SK-N-SH treated with all-trans-retinoic acid at 6 μM for 48 hours (cell line): ENCODE measurements at regions not wholly inside any gene's neighbourhood (a gene's known extent, or its start where the extent isn't known, plus 50 kb on each side); places are given as distances from the start of the nearest gene placed in this dataset.

Experiments used
- ATAC-seq: fragments of 200-7000 bp; cut with Tn5 transposase; 3 replicates; pipeline ENCODE4 v1.9.1; 2020; ENCODE audit warnings: mild to moderate bottlenecking, moderate library complexity
- ARNTL ChIP-seq: fragments of 450-650 bp; formaldehyde crosslinking; IDR thresholded peaks from 2 replicates; pipeline ENCODE4 v1.5.0; 2020; ENCODE audit warnings: low read depth, mild to moderate bottlenecking, moderate library complexity, borderline replicate concordance
- BACH2 ChIP-seq: fragments of 250-450 bp; sonication (Bioruptor Pico); IDR thresholded peaks from 2 replicates; pipeline ENCODE4 v1.9.0; 2021; ENCODE audit warnings: mild to moderate bottlenecking, borderline replicate concordance
- CREB5 ChIP-seq: fragments of 250-450 bp; sonication (Bioruptor Pico); IDR thresholded peaks from 2 replicates; pipeline ENCODE4 v1.5.1; 2020; ENCODE audit warnings: low read depth, mild to moderate bottlenecking, moderate library complexity
- CSDC2 ChIP-seq: fragments of 250-450 bp; sonication (Bioruptor Pico); IDR thresholded peaks from 2 replicates; pipeline ENCODE4 v1.5.0; 2020; ENCODE audit warnings: mild to moderate bottlenecking, moderate library complexity
- CSRNP3 ChIP-seq: fragments of 250-450 bp; sonication (Bioruptor Pico); IDR thresholded peaks from 2 replicates; pipeline ENCODE4 v1.5.1; 2021; ENCODE audit warnings: mild to moderate bottlenecking, moderate library complexity
- ESRRG ChIP-seq: fragments of 250-450 bp; sonication (Bioruptor Pico); IDR thresholded peaks from 2 replicates; pipeline ENCODE4 v1.6.1; 2021; ENCODE audit warnings: mild to moderate bottlenecking
- GLIS3 ChIP-seq: fragments of 250-450 bp; sonication (Bioruptor Pico); IDR thresholded peaks from 2 replicates; pipeline ENCODE4 v1.5.0; 2020; ENCODE audit warnings: mild to moderate bottlenecking, moderate library complexity
- ISL1 ChIP-seq: fragments of 250-450 bp; sonication (Bioruptor Pico); IDR thresholded peaks from 2 replicates; pipeline ENCODE4 v2.1.2; 2022; ENCODE audit warnings: mild to moderate bottlenecking, moderate library complexity
- OSR1 ChIP-seq: fragments of 250-450 bp; sonication (Bioruptor Pico); IDR thresholded peaks from 2 replicates; pipeline ENCODE4 v1.8.0; 2022; ENCODE audit warnings: moderate library complexity, mild to moderate bottlenecking, inconsistent platforms
- POU6F1 ChIP-seq: fragments of 250-450 bp; sonication (Bioruptor Pico); IDR thresholded peaks from 2 replicates; pipeline ENCODE4 v1.8.0; 2021; ENCODE audit warnings: low read depth, mild to moderate bottlenecking, moderate library complexity, borderline replicate concordance
- RARB ChIP-seq: fragments of 250-450 bp; sonication (Bioruptor Pico); IDR thresholded peaks from 2 replicates; pipeline ENCODE4 v1.8.0; 2021; ENCODE audit warnings: mild to moderate bottlenecking, moderate library complexity
- SNAI2 ChIP-seq: fragments of 250-450 bp; sonication (Bioruptor Pico); IDR thresholded peaks from 2 replicates; pipeline ENCODE4 v1.5.0; 2020; ENCODE audit warnings: mild to moderate bottlenecking, moderate library complexity
- TCF4 ChIP-seq: fragments of 250-450 bp; sonication (Bioruptor Pico); IDR thresholded peaks from 2 replicates; pipeline ENCODE4 v1.8.0; 2021; ENCODE audit warnings: mild to moderate bottlenecking, moderate library complexity, borderline replicate concordance
- TOX ChIP-seq: fragments of 250-450 bp; sonication (Bioruptor Pico); IDR thresholded peaks from 2 replicates; pipeline ENCODE4 v1.8.0; 2021; ENCODE audit warnings: mild to moderate bottlenecking, moderate library complexity, borderline replicate concordance
- ZC3H10 ChIP-seq: fragments of 250-450 bp; sonication (Bioruptor Pico); IDR thresholded peaks from 2 replicates; pipeline ENCODE4 v1.5.1; 2021; ENCODE audit warnings: mild to moderate bottlenecking, moderate library complexity
- ZFP3 ChIP-seq: fragments of 250-450 bp; sonication (Bioruptor Pico); IDR thresholded peaks from 2 replicates; pipeline ENCODE4 v1.5.0; 2020; ENCODE audit warnings: mild to moderate bottlenecking, moderate library complexity
- ZFP30 ChIP-seq: fragments of 450-650 bp; formaldehyde crosslinking; IDR thresholded peaks from 2 replicates; pipeline ENCODE4 v1.5.0; 2022; ENCODE audit warnings: mild to moderate bottlenecking, moderate library complexity
- ZNF565 ChIP-seq: fragments of 450-650 bp; formaldehyde crosslinking; conservative IDR thresholded peaks from 2 replicates; pipeline ENCODE4 v1.5.0; 2020; ENCODE audit warnings: low read depth, mild to moderate bottlenecking, moderate library complexity
- ZNF70 ChIP-seq: fragments of 450-650 bp; formaldehyde crosslinking; IDR thresholded peaks from 2 replicates; pipeline ENCODE4 v1.5.0; 2020; ENCODE audit warnings: mild to moderate bottlenecking, moderate library complexity
- ZNF8 ChIP-seq: fragments of 450-650 bp; formaldehyde crosslinking; IDR thresholded peaks from 2 replicates; pipeline ENCODE4 v1.5.0; 2020; ENCODE audit warnings: mild to moderate bottlenecking, moderate library complexity
- TF ChIP-seq, protein P1 (sequence below): fragments of 250-450 bp; sonication (Bioruptor Pico); IDR thresholded peaks from 2 replicates; pipeline ENCODE4 v1.5.0; 2020; ENCODE audit warnings: mild to moderate bottlenecking, moderate library complexity
- TF ChIP-seq, protein P2 (sequence below): fragments of 250-450 bp; sonication (Bioruptor Pico); IDR thresholded peaks from 2 replicates; pipeline ENCODE4 v1.8.0; 2020; ENCODE audit warnings: mild to moderate bottlenecking, moderate library complexity, borderline replicate concordance

DNA sequence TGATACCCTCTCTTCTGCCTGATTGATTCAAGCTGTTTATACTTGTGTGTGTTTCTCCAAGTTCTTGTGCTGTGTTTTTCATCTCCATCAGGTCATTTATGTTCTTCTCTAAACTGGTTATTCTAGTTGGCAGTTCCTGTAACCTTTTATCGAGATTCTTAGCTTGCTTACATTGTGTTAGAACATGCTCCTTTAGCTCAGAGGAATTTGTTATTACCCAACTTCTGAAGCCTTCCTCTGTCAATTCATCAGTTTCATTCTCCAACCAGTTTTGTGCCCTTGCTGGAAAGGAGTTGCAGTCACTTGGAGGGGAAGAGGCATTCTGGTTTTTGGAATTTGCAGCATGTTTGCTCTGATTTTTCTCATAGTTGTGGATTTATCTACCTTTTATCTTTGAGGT lies 126.2 kb upstream of the FTMT start:
- no peak for ATAC-seq
- TF ChIP-seq SNAI2 (CRISPR knock-in tag) (no peak), OSR1 (no peak), CREB5 (CRISPR knock-in tag) (no peak), RARB (CRISPR knock-in tag) (no peak), POU6F1 (CRISPR knock-in tag) (no peak), ESRRG (CRISPR knock-in tag) (no peak), ZNF8 (no peak), ZNF70 (CRISPR knock-in tag) (no peak), CSDC2 (no peak), ZFP30 (CRISPR knock-in tag) (no peak), ZFP3 (CRISPR knock-in tag) (no peak), GLIS3 (CRISPR knock-in tag) (no peak), ISL1 (CRISPR knock-in tag) (no peak), ARNTL (CRISPR knock-in tag) (no peak), TOX (CRISPR knock-in tag) (no peak), ZC3H10 (CRISPR knock-in tag) (no peak)
- TF ChIP-seq, protein P1, sequence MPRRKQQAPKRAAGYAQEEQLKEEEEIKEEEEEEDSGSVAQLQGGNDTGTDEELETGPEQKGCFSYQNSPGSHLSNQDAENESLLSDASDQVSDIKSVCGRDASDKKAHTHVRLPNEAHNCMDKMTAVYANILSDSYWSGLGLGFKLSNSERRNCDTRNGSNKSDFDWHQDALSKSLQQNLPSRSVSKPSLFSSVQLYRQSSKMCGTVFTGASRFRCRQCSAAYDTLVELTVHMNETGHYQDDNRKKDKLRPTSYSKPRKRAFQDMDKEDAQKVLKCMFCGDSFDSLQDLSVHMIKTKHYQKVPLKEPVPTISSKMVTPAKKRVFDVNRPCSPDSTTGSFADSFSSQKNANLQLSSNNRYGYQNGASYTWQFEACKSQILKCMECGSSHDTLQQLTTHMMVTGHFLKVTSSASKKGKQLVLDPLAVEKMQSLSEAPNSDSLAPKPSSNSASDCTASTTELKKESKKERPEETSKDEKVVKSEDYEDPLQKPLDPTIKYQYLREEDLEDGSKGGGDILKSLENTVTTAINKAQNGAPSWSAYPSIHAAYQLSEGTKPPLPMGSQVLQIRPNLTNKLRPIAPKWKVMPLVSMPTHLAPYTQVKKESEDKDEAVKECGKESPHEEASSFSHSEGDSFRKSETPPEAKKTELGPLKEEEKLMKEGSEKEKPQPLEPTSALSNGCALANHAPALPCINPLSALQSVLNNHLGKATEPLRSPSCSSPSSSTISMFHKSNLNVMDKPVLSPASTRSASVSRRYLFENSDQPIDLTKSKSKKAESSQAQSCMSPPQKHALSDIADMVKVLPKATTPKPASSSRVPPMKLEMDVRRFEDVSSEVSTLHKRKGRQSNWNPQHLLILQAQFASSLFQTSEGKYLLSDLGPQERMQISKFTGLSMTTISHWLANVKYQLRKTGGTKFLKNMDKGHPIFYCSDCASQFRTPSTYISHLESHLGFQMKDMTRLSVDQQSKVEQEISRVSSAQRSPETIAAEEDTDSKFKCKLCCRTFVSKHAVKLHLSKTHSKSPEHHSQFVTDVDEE (CRISPR knock-in tag) = no peak
- TF ChIP-seq, protein P2, sequence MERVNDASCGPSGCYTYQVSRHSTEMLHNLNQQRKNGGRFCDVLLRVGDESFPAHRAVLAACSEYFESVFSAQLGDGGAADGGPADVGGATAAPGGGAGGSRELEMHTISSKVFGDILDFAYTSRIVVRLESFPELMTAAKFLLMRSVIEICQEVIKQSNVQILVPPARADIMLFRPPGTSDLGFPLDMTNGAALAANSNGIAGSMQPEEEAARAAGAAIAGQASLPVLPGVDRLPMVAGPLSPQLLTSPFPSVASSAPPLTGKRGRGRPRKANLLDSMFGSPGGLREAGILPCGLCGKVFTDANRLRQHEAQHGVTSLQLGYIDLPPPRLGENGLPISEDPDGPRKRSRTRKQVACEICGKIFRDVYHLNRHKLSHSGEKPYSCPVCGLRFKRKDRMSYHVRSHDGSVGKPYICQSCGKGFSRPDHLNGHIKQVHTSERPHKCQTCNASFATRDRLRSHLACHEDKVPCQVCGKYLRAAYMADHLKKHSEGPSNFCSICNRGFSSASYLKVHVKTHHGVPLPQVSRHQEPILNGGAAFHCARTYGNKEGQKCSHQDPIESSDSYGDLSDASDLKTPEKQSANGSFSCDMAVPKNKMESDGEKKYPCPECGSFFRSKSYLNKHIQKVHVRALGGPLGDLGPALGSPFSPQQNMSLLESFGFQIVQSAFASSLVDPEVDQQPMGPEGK (CRISPR knock-in tag) = no peak

GRCh38 chr5:121726991-121727390 lies 124.7 kb upstream of the FTMT start:
- ATAC-seq = no peak
- no peak for TF ChIP-seq ZNF70 (CRISPR knock-in tag)
- TF ChIP-seq BACH2 = no peak
- no peak for TF ChIP-seq ZFP30 (CRISPR knock-in tag)
- TF ChIP-seq RARB (CRISPR knock-in tag) = no peak
- TF ChIP-seq, protein P1 (CRISPR knock-in tag) = no peak
- no peak for TF ChIP-seq SNAI2 (CRISPR knock-in tag)
- no peak for TF ChIP-seq TCF4 (CRISPR knock-in tag)
- no peak for TF ChIP-seq CSRNP3 (CRISPR knock-in tag)
- no peak for TF ChIP-seq ESRRG (CRISPR knock-in tag)
- TF ChIP-seq GLIS3 (CRISPR knock-in tag) = no peak
- TF ChIP-seq ZNF8 = no peak
- TF ChIP-seq ZNF565 (CRISPR knock-in tag) = no peak
- TF ChIP-seq, all 23 proteins: peak for 0
